Liver (tissue), 8 donors: ENCODE measurements at regions not wholly inside any gene's neighbourhood (a gene's known extent, or its start where the extent isn't known, plus 50 kb on each side); places are given as distances from the start of the nearest gene placed in this dataset.

Experiments
- DNase-seq: peaks from one replicate; pipeline ENCODE4 v3.0.0-alpha.2; 2017; ENCODE audit warnings: low spot score
- H3K27ac ChIP-seq, 2 donors: one replicate each; pipeline ENCODE4 v1.7.0; 2013; ENCODE audit warnings: inconsistent platforms in 2 of 2, low read length in 2 of 2, control low read depth in 1 of 2, low read depth in 1 of 2, mild to moderate bottlenecking in 1 of 2
- H3K27me3 ChIP-seq, 4 donors: one replicate each; pipeline versions ENCODE4 v1.6.1 to v1.7.0; 2013; ENCODE audit warnings: low read length in 3 of 4, inconsistent platforms in 1 of 4, mild to moderate bottlenecking in 1 of 4, moderate library complexity in 1 of 4; ENCODE audit not compliant: control insufficient read depth in 4 of 4, insufficient read depth in 4 of 4
- H3K36me3 ChIP-seq, 4 donors: one replicate each; pipeline versions ENCODE4 v1.6.1 to v1.7.0; 2013; ENCODE audit warnings: low read length in 3 of 4, mild to moderate bottlenecking in 3 of 4, low read depth in 1 of 4, moderate library complexity in 1 of 4; ENCODE audit not compliant: control insufficient read depth in 4 of 4, insufficient read depth in 3 of 4
- H3K4me1 ChIP-seq, 4 donors: one replicate each; pipeline versions ENCODE4 v1.6.1 to v1.7.0; 2013; ENCODE audit warnings: low read length in 3 of 4, mild to moderate bottlenecking in 3 of 4, moderate library complexity in 1 of 4; ENCODE audit not compliant: control insufficient read depth in 4 of 4, insufficient read depth in 4 of 4
- H3K4me3 ChIP-seq, 3 donors: one replicate each; pipeline versions ENCODE4 v1.6.1 to v1.7.0; 2013; ENCODE audit warnings: low read length in 3 of 3, control low read depth in 1 of 3, low read depth in 1 of 3, mild to moderate bottlenecking in 1 of 3
- H3K9ac ChIP-seq, 2 donors: one replicate each; pipeline ENCODE4 v1.7.0; 2013; ENCODE audit warnings: low read length in 2 of 2, mild to moderate bottlenecking in 2 of 2, moderate library complexity in 2 of 2, control low read depth in 1 of 2, low read depth in 1 of 2
- H3K9me3 ChIP-seq, 4 donors: one replicate each; pipeline versions ENCODE4 v1.6.1 to v1.7.0; 2013; ENCODE audit warnings: low read length in 3 of 4; ENCODE audit not compliant: control insufficient read depth in 4 of 4
- EGR1 ChIP-seq, 2 donors: IDR thresholded peaks; 2 replicates each; pipeline ENCODE4 v1.6.1; 2016 to 2018; ENCODE audit warnings: antibody characterized with exemption in 2 of 2, low read depth in 2 of 2
- GABPA ChIP-seq, 2 donors: IDR thresholded peaks in 1 of 2; conservative IDR thresholded peaks in 1 of 2; 2 replicates each; pipeline ENCODE4 v1.6.1; 2016; ENCODE audit warnings: antibody characterized with exemption in 2 of 2, mild to moderate bottlenecking in 1 of 2, moderate library complexity in 1 of 2
- HNF4A ChIP-seq, 2 donors: conservative IDR thresholded peaks; 2 replicates each; pipeline ENCODE4 v1.6.1; 2016; ENCODE audit warnings: antibody characterized with exemption in 2 of 2, mild to moderate bottlenecking in 2 of 2
- HNF4G ChIP-seq: IDR thresholded peaks from 2 replicates; pipeline ENCODE4 v1.6.1; 2016; ENCODE audit warnings: antibody characterized with exemption
- JUND ChIP-seq, 2 donors: IDR thresholded peaks; 2 replicates each; pipeline ENCODE4 v1.6.1; 2016; ENCODE audit warnings: antibody characterized with exemption in 2 of 2
- NR2F2 ChIP-seq: IDR thresholded peaks from 2 replicates; pipeline ENCODE4 v1.6.1; 2016; ENCODE audit warnings: antibody characterized with exemption
- RAD21 ChIP-seq, 2 donors: IDR thresholded peaks; 2 replicates each; pipeline ENCODE4 v1.6.1; 2016; ENCODE audit warnings: antibody characterized with exemption in 2 of 2, mild to moderate bottlenecking in 2 of 2
- SP1 ChIP-seq: IDR thresholded peaks from 2 replicates; pipeline ENCODE4 v1.6.1; 2018; ENCODE audit warnings: antibody characterized with exemption, mild to moderate bottlenecking
- TAF1 ChIP-seq: conservative IDR thresholded peaks from 2 replicates; pipeline ENCODE4 v1.6.1; 2016; ENCODE audit warnings: antibody characterized with exemption, mild to moderate bottlenecking
- WGBS: extraction: QIAGEN DNeasy Blood & Tissue Kit; methylation state at CpG from one replicate; pipeline ENCODE4 v1.1.7; 2013; 5-methylcytosine and 5-hydroxymethylcytosine counted together
- TF ChIP-seq, protein P1 (sequence below): IDR thresholded peaks from 2 replicates; pipeline ENCODE4 v1.6.1; 2016; ENCODE audit warnings: antibody characterized with exemption
- TF ChIP-seq, protein P2 (sequence below): IDR thresholded peaks from 2 replicates; pipeline ENCODE4 v1.6.1; 2016; ENCODE audit warnings: antibody characterized with exemption, mild to moderate bottlenecking
- TF ChIP-seq, protein P3 (sequence below): IDR thresholded peaks from 2 replicates; pipeline ENCODE4 v1.6.1; 2016; ENCODE audit warnings: antibody characterized with exemption
- TF ChIP-seq, protein P4 (sequence below): IDR thresholded peaks from 2 replicates; pipeline ENCODE4 v1.6.1; 2016; ENCODE audit warnings: antibody characterized with exemption
- TF ChIP-seq, protein P5 (sequence below): fragments of 150-350 bp; IDR thresholded peaks from 2 replicates; pipeline ENCODE4 v1.5.1; 2017; ENCODE audit warnings: improper control_type of control experiment, low read depth, low read length; ENCODE audit not compliant: missing input control
- donor health status: healthy.
- donor health status: healthy.
- donor health status: healthy.
- donor health status: healthy.
- donor health status: healthy.

DNA sequence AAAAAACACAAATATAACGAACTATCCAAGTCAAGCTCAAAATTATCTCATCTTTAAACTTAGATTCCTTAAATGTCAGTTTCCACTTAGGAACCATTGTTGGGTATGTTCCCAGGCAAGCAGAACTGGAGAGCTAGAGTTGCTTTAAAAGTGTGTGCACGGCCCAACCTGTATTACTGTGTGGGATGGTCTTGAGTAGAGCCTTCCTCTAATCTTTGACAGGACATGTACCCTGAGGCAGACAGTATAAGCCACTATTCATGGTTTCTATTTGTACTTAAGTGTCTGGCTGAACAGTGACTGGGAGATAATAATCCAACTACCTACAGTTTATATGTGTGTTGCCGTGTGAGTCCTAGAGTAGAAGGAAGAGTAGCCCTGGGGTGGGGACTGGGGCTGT lies 239.7 kb downstream of the GPD2 start (continued):
- TF ChIP-seq HNF4A (conservative IDR thresholded peaks at IDR 0.05): no peak
- TF ChIP-seq EGR1 (IDR thresholded peaks at IDR 0.05; ENCODE audit: low read depth in 2 of 2): no peak
- TF ChIP-seq SP1: no peak

DNA sequence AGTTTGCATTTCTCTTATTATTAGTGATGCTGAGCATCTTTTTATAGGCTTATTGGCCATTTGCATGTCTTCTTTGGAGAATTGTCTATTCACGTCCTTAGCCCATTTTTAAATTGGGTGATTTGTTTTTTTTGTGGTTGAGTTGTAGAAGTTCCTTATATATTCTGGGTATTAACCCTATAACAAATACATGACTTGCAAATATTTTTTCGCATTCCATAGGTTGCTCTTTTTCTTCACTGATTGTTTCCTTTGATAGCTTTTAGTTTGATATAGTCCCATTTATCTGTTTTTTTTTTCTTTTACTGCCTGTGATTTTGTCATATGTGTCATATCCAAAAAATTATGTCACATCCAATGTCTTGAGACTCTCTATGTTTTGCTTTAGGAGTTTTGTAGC lies 243.6 kb downstream of the GPD2 start:
- H3K4me1 ChIP-seq: no peaks in the 10 kb centered on the region
- H3K27ac ChIP-seq: no peak overlapping the region
- no peak overlapping the region for H3K4me3 ChIP-seq
- no peak for DNase-seq
- no peaks in the 10 kb centered on the region for H3K9me3 ChIP-seq
- TF ChIP-seq SP1 (no peak), HNF4G (no peak), JUND (IDR thresholded peaks at IDR 0.05) (no peak), TAF1 (no peak), NR2F2 (no peak)
- TF ChIP-seq, protein P1, sequence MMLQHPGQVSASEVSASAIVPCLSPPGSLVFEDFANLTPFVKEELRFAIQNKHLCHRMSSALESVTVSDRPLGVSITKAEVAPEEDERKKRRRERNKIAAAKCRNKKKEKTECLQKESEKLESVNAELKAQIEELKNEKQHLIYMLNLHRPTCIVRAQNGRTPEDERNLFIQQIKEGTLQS: no peak
- TF ChIP-seq, protein P2, sequence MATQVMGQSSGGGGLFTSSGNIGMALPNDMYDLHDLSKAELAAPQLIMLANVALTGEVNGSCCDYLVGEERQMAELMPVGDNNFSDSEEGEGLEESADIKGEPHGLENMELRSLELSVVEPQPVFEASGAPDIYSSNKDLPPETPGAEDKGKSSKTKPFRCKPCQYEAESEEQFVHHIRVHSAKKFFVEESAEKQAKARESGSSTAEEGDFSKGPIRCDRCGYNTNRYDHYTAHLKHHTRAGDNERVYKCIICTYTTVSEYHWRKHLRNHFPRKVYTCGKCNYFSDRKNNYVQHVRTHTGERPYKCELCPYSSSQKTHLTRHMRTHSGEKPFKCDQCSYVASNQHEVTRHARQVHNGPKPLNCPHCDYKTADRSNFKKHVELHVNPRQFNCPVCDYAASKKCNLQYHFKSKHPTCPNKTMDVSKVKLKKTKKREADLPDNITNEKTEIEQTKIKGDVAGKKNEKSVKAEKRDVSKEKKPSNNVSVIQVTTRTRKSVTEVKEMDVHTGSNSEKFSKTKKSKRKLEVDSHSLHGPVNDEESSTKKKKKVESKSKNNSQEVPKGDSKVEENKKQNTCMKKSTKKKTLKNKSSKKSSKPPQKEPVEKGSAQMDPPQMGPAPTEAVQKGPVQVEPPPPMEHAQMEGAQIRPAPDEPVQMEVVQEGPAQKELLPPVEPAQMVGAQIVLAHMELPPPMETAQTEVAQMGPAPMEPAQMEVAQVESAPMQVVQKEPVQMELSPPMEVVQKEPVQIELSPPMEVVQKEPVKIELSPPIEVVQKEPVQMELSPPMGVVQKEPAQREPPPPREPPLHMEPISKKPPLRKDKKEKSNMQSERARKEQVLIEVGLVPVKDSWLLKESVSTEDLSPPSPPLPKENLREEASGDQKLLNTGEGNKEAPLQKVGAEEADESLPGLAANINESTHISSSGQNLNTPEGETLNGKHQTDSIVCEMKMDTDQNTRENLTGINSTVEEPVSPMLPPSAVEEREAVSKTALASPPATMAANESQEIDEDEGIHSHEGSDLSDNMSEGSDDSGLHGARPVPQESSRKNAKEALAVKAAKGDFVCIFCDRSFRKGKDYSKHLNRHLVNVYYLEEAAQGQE: no peak
- H3K27me3 ChIP-seq: no peaks in the 10 kb centered on the region
- no peak overlapping the region for H3K9ac ChIP-seq
- 86% methylated on average over 2 of the region's 2 CpGs for WGBS
- no peaks in the 10 kb centered on the region for H3K36me3 ChIP-seq

DNA sequence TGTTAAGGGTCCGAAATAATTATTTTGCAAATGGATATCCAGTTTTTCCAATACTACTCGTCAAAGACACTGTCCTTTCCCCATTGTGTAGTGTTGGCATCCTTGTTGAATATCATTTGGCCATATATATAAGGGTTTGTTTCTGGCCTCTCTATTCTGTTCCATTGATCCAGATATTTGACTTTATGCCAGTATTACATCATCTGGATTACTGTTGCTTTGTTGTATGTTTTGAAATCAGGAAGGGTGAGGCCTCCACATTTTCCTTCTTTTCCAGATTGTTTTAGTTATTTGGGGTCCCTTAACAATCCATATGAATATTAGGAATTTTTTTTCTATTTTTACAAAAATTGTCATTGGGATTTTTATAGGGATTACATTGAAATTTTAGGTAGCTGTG lies 244.1 kb downstream of the GPD2 start:
- 90% methylated on average over 2 of the region's 2 CpGs for WGBS
- no peaks in the 10 kb centered on the region for H3K36me3 ChIP-seq
- H3K27ac ChIP-seq: no peak overlapping the region
- H3K27me3 ChIP-seq: no peaks in the 10 kb centered on the region
- no peak for DNase-seq
- H3K4me3 ChIP-seq: no peak overlapping the region
- no peaks in the 10 kb centered on the region for H3K9me3 ChIP-seq
- no peak for TF ChIP-seq GABPA (IDR thresholded peaks at IDR 0.05 in 1 of 2, conservative IDR thresholded peaks at IDR 0.05 in 1 of 2)
- TF ChIP-seq, protein P1: no peak
- no peak for TF ChIP-seq RAD21 (IDR thresholded peaks at IDR 0.05)
- TF ChIP-seq EGR1 (IDR thresholded peaks at IDR 0.05; ENCODE audit: low read depth in 2 of 2): no peak
- TF ChIP-seq, protein P3, sequence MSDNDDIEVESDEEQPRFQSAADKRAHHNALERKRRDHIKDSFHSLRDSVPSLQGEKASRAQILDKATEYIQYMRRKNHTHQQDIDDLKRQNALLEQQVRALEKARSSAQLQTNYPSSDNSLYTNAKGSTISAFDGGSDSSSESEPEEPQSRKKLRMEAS: no peak
- no peaks in the 10 kb centered on the region for H3K4me1 ChIP-seq
- no peak overlapping the region for H3K9ac ChIP-seq

DNA sequence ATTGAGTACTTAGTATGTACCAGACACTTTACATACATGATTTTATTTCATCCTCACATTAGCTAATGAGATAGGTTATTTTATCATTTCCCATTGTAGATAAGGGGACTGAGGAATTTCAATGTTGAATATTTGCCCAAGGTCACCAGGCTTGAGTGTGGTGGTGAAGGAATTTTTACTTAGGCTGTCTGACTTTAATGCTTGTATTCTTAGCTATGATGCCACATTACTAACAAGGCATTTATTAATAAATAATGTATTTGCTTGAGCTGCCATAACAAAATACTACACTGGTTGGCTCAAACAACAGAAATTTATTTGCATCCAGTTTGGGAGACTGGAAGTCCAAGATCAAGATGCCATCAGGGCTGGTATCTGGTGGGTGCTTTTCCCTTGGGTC lies 250.9 kb downstream of the GPD2 start:
- H3K36me3 ChIP-seq: no peaks in the 10 kb centered on the region
- H3K9me3 ChIP-seq: no peaks in the 10 kb centered on the region
- no peaks in the 10 kb centered on the region for H3K4me1 ChIP-seq
- H3K9ac ChIP-seq: no peak overlapping the region
- H3K27me3 ChIP-seq: no peaks in the 10 kb centered on the region
- no peak overlapping the region for H3K27ac ChIP-seq
- no peak for DNase-seq
- no peak overlapping the region for H3K4me3 ChIP-seq
- TF ChIP-seq, protein P1: no peak
- TF ChIP-seq JUND (IDR thresholded peaks at IDR 0.05) (no peak), NR2F2 (no peak)
- TF ChIP-seq, protein P4, sequence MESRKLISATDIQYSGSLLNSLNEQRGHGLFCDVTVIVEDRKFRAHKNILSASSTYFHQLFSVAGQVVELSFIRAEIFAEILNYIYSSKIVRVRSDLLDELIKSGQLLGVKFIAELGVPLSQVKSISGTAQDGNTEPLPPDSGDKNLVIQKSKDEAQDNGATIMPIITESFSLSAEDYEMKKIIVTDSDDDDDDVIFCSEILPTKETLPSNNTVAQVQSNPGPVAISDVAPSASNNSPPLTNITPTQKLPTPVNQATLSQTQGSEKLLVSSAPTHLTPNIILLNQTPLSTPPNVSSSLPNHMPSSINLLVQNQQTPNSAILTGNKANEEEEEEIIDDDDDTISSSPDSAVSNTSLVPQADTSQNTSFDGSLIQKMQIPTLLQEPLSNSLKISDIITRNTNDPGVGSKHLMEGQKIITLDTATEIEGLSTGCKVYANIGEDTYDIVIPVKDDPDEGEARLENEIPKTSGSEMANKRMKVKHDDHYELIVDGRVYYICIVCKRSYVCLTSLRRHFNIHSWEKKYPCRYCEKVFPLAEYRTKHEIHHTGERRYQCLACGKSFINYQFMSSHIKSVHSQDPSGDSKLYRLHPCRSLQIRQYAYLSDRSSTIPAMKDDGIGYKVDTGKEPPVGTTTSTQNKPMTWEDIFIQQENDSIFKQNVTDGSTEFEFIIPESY: no peak
- TF ChIP-seq, protein P5, sequence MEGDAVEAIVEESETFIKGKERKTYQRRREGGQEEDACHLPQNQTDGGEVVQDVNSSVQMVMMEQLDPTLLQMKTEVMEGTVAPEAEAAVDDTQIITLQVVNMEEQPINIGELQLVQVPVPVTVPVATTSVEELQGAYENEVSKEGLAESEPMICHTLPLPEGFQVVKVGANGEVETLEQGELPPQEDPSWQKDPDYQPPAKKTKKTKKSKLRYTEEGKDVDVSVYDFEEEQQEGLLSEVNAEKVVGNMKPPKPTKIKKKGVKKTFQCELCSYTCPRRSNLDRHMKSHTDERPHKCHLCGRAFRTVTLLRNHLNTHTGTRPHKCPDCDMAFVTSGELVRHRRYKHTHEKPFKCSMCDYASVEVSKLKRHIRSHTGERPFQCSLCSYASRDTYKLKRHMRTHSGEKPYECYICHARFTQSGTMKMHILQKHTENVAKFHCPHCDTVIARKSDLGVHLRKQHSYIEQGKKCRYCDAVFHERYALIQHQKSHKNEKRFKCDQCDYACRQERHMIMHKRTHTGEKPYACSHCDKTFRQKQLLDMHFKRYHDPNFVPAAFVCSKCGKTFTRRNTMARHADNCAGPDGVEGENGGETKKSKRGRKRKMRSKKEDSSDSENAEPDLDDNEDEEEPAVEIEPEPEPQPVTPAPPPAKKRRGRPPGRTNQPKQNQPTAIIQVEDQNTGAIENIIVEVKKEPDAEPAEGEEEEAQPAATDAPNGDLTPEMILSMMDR: no peak
